ENCODE measurements at regions not wholly inside any gene's neighbourhood (a gene's known extent, or its start where the extent isn't known, plus 50 kb on each side); places are given as distances from the start of the nearest gene placed in this dataset.

DNA sequence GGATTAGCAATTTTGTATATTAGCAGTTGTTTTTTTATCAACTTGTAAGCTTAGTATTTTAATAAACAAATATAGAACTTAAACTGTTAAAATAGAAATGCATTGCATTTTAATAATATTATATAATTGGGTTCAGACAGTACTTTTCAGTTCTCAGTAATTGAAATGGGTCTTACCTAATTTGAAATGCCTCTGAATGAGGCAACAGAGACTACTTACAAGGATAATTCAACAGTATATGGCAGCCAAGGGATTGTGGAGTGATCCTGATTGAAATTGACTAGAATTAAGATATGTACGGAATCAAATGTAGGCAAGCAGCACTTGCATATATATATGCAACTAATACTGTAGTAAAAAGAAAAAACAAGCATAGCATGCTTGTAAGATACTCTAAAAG is 1503.9 kb upstream of the MIR17HG start:
- no peaks in the 10 kb centered on the region for H3K27me3 ChIP-seq (ENCODE audit: low read depth, low read length)
- no peaks in the 10 kb centered on the region for H3K36me3 ChIP-seq (replicated peaks; ENCODE audit: low read depth, low read length)
- H3K4me3 ChIP-seq (ENCODE audit: low read length), result no peak overlapping the region
- H3K79me2 ChIP-seq (ENCODE audit: low read length), result no peaks in the 10 kb centered on the region
- no peak overlapping the region for H3K9ac ChIP-seq (ENCODE audit: low read length)
- TF ChIP-seq EZH2phosphoT487 (IDR thresholded peaks at IDR 0.05; ENCODE audit: low read depth), result no peak
- TF ChIP-seq, protein P1, sequence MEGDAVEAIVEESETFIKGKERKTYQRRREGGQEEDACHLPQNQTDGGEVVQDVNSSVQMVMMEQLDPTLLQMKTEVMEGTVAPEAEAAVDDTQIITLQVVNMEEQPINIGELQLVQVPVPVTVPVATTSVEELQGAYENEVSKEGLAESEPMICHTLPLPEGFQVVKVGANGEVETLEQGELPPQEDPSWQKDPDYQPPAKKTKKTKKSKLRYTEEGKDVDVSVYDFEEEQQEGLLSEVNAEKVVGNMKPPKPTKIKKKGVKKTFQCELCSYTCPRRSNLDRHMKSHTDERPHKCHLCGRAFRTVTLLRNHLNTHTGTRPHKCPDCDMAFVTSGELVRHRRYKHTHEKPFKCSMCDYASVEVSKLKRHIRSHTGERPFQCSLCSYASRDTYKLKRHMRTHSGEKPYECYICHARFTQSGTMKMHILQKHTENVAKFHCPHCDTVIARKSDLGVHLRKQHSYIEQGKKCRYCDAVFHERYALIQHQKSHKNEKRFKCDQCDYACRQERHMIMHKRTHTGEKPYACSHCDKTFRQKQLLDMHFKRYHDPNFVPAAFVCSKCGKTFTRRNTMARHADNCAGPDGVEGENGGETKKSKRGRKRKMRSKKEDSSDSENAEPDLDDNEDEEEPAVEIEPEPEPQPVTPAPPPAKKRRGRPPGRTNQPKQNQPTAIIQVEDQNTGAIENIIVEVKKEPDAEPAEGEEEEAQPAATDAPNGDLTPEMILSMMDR (IDR thresholded peaks at IDR 0.05; ENCODE audit: low read depth, low read length), result no peak
- H3K4me2 ChIP-seq (ENCODE audit: low read length), result no peak overlapping the region
- H3K9me3 ChIP-seq (ENCODE audit: insufficient read depth, low read length), result no peaks in the 10 kb centered on the region
- no peak overlapping the region for H2AFZ ChIP-seq (ENCODE audit: low read depth, low read length)
- H3K27ac ChIP-seq (ENCODE audit: low read length), result no peak overlapping the region
- no peaks in the 10 kb centered on the region for H4K20me1 ChIP-seq (ENCODE audit: insufficient read depth, low read length)
- no peaks in the 10 kb centered on the region; the same call in 1 of the 2 replicates for H3K4me1 ChIP-seq (ENCODE audit: low read length)

DNA sequence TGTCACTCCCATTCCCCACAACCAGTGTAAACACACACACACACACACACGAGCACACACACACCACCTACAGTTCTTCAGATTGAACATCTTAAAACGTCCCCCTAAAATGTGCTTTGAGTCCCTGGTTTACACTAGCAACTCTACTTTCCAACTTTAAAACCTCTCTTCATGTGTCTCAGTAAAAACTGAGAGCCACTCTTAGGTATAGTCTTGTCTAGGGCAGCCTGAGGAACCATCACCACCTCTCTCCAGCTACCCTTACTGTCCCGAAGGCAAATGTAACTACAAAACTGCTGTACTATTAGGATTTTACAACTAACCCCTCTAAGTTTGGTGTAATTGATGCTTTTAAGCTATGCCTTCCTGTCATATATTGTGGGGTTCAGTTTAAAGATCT is 1501.6 kb upstream of the MIR17HG start:
- H2AFZ ChIP-seq (ENCODE audit: low read depth, low read length), result peak overlapping the region; percentile 40
- H3K9ac ChIP-seq (ENCODE audit: low read length), result no peak overlapping the region
- no peaks in the 10 kb centered on the region for H3K79me2 ChIP-seq (ENCODE audit: low read length)
- no peaks in the 10 kb centered on the region for H3K27me3 ChIP-seq (ENCODE audit: low read depth, low read length)
- H4K20me1 ChIP-seq (ENCODE audit: insufficient read depth, low read length), result no peaks in the 10 kb centered on the region
- no peak overlapping the region for H3K4me3 ChIP-seq (ENCODE audit: low read length)
- H3K9me3 ChIP-seq (ENCODE audit: insufficient read depth, low read length), result no peaks in the 10 kb centered on the region; the same call in none of the 2 replicates
- H3K36me3 ChIP-seq (replicated peaks; ENCODE audit: low read depth, low read length), result no peaks in the 10 kb centered on the region
- no peaks in the 10 kb centered on the region; the same call in 1 of the 2 replicates for H3K4me1 ChIP-seq (ENCODE audit: low read length)
- no peak for TF ChIP-seq EZH2phosphoT487 (IDR thresholded peaks at IDR 0.05; ENCODE audit: low read depth)
- TF ChIP-seq, protein P1 (IDR thresholded peaks at IDR 0.05; ENCODE audit: low read depth, low read length), result no peak
- H3K4me2 ChIP-seq (ENCODE audit: low read length), result no peak overlapping the region
- no peak overlapping the region for H3K27ac ChIP-seq (ENCODE audit: low read length)

DNA sequence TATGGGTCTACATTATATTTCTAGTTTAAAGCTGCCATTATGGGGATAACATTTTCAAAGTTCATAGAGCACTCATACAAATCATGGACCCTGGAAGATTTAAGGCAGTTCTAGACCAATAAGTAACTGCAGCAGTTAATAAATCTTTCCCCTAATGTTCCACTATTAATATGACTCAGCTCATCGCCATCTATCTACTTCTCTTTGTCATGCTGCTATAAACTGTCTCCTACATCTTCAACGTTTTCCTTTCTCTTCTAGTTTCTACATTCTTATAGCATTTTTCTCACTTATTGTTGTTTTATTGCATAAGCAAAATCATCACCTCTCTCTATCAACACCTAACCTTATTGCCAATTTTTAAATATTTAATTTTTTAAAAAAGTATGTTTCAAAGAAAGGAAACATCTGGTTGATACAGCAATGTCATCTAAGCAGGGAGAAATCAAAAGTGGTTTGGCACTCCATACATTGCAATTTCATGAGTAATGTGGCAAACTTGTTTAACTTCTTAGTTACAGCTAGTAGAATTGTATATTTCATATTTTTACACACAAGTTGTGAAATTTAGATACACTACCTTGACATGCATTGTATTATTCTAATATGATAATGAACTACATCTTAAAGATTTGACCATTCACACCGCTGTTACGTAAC is 1500.4 kb upstream of the MIR17HG start:
- H3K79me2 ChIP-seq (ENCODE audit: low read length), result no peaks in the 10 kb centered on the region
- no peaks in the 10 kb centered on the region; the same call in none of the 2 replicates for H3K4me1 ChIP-seq (ENCODE audit: low read length)
- no peak overlapping the region for H3K4me2 ChIP-seq (ENCODE audit: low read length)
- H3K4me3 ChIP-seq (ENCODE audit: low read length), result no peak overlapping the region
- H2AFZ ChIP-seq (ENCODE audit: low read depth, low read length), result no peak overlapping the region
- no peak overlapping the region for H3K27ac ChIP-seq (ENCODE audit: low read length)
- no peak for TF ChIP-seq EZH2phosphoT487 (IDR thresholded peaks at IDR 0.05; ENCODE audit: low read depth)
- H3K27me3 ChIP-seq (ENCODE audit: low read depth, low read length), result no peaks in the 10 kb centered on the region
- H4K20me1 ChIP-seq (ENCODE audit: insufficient read depth, low read length), result no peaks in the 10 kb centered on the region
- H3K9me3 ChIP-seq (ENCODE audit: insufficient read depth, low read length), result no peaks in the 10 kb centered on the region; the same call in none of the 2 replicates
- H3K36me3 ChIP-seq (replicated peaks; ENCODE audit: low read depth, low read length), result no peaks in the 10 kb centered on the region
- no peak overlapping the region for H3K9ac ChIP-seq (ENCODE audit: low read length)

DNA sequence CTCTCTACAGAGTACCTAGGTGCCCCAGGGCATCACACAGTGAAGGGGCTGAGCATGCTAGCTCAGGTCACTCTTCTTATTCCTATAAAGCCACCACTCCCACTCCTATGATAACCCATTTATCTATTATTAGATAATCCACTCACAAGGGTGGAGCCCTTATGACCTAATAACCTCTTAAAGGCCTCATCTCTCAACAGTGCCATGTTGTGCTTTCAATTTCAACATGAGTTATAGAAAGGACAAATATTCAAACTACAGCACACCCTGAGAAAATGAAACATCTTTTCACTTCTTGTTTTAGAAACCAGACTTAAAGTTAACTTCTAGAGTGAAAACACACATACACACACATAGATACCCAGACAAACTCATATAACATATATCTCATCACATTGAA is 1494.9 kb upstream of the MIR17HG start:
- H3K4me1 ChIP-seq (ENCODE audit: low read length), result peaks cover 12% of the 10 kb centered on the region
- no peak for TF ChIP-seq EZH2phosphoT487 (IDR thresholded peaks at IDR 0.05; ENCODE audit: low read depth)
- TF ChIP-seq, protein P1 (IDR thresholded peaks at IDR 0.05; ENCODE audit: low read depth, low read length), result no peak
- H3K27me3 ChIP-seq (ENCODE audit: low read depth, low read length), result no peaks in the 10 kb centered on the region
- H3K36me3 ChIP-seq (replicated peaks; ENCODE audit: low read depth, low read length), result no peaks in the 10 kb centered on the region
- no peak overlapping the region for H3K27ac ChIP-seq (ENCODE audit: low read length)
- no peaks in the 10 kb centered on the region; the same call in none of the 2 replicates for H3K9me3 ChIP-seq (ENCODE audit: insufficient read depth, low read length)
- H3K9ac ChIP-seq (ENCODE audit: low read length), result no peak overlapping the region
- H2AFZ ChIP-seq (ENCODE audit: low read depth, low read length), result no peak overlapping the region
- H3K4me3 ChIP-seq (ENCODE audit: low read length), result no peak overlapping the region
- H3K4me2 ChIP-seq (ENCODE audit: low read length), result peak overlapping the region; percentile 27; the same call in 1 of the 2 replicates
- no peaks in the 10 kb centered on the region for H4K20me1 ChIP-seq (ENCODE audit: insufficient read depth, low read length)
- H3K79me2 ChIP-seq (ENCODE audit: low read length), result no peaks in the 10 kb centered on the region

Measured in OCI-LY3 (cell line).